Activated naive CD4-positive, alpha-beta T cell treated with anti-CD3 and anti-CD28 coated beads for 36 hours (primary cell): ENCODE measurements at regions not wholly inside any gene's neighbourhood (a gene's known extent, or its start where the extent isn't known, plus 50 kb on each side); places are given as distances from the start of the nearest gene placed in this dataset.

Source experiments
- CTCF ChIA-PET: fragments of 350-600 bp; sonication (Branson Sonifier 250); formaldehyde crosslinking; loops from one replicate; lab custom pipeline; 2021; ENCODE audit warnings: antibody characterized with exemption; lab: Charles Lee
- DNase-seq: peaks from one replicate; pipeline ENCODE4 v3.0.0-alpha.2; 2020
- H3K27ac Mint-ChIP-seq: one replicate; pipeline ENCODE4 v1.8.0; 2021; ENCODE audit warnings: mild to moderate bottlenecking, mixed read lengths
- H3K27me3 Mint-ChIP-seq: one replicate; pipeline ENCODE4 v1.8.0; 2021; ENCODE audit warnings: low read depth, mixed read lengths
- H3K36me3 Mint-ChIP-seq: one replicate; pipeline ENCODE4 v1.8.0; 2021; ENCODE audit warnings: low read depth, mixed read lengths
- H3K4me1 Mint-ChIP-seq: one replicate; pipeline ENCODE4 v1.8.0; 2021; ENCODE audit warnings: low read depth, mixed read lengths
- H3K4me3 Mint-ChIP-seq: one replicate; pipeline ENCODE4 v1.8.0; 2021; ENCODE audit warnings: mild to moderate bottlenecking, moderate library complexity, mixed read lengths
- H3K9me3 Mint-ChIP-seq: one replicate; pipeline ENCODE4 v1.8.0; 2021; ENCODE audit warnings: mixed read lengths
- intact Hi-C: fragments of 100-400 bp; cut with micrococcal nuclease; formaldehyde crosslinking; loops from one replicate; pipeline ENCODE4 v1.15.1; 2023

DNA sequence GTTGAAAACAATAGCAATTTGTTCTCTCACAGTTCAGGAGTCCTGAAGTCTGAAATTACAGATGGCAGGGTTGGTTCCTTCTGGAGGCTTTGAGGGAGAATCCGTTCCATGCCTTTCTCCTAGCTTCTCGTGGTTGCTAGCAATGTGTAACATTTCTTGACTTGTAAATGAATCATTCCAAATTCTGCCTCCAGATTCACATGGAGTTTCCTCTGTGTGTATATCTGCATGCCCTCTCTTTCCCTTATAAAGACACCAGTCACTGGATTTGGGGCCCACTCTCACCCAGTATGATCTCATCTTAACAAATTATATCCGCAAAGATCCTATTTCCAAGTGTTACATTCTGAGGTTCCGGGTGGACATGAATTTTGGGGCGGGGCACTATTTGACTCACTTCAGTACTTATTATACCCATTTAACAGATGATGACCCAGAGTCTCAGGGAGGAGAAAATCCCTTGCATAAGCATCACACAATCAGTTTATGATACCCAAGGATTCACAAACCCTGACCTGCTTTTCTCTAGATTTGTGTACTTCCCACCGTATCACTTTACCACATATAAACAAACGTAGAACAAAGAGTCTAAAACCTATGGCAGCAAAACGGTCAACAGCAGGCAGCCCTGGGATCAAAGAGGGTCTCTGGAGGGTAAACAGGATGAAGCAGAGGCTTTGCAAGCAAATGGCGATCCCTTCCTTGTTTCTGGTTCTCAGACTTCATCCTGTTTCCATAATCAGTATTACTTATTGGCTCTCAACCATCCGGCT, 93.7 kb downstream of the C9orf152 start:
- CTCF ChIA-PET: no interaction called here
- H3K9me3 Mint-ChIP-seq: no peaks in the 10 kb centered on the region
- no peak overlapping the region for H3K27ac Mint-ChIP-seq
- H3K4me3 Mint-ChIP-seq: no peak overlapping the region
- no peaks in the 10 kb centered on the region for H3K36me3 Mint-ChIP-seq
- no peak for DNase-seq
- no peaks in the 10 kb centered on the region for H3K4me1 Mint-ChIP-seq
- H3K27me3 Mint-ChIP-seq: no peaks in the 10 kb centered on the region
- intact Hi-C loops: no loop called here

DNA sequence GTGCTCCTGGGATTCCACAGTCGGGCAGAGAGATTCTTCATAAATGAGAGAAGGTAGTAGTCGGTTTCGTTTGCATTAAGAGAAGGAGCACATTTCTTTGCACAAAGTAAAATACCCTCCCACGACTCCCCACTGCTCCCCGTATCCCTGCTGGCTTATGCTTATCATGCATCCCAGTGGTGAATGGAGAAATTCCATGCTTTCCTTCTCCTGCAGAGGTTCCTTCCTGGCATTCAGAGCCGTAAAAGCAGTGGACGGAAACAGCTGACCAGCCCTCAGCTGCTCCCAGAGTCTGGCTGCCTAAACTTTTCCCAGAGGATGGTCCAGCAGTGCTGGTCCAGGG, 93.1 kb downstream of the C9orf152 start:
- intact Hi-C loops: no loop called here
- no peak for DNase-seq
- CTCF ChIA-PET: no interaction called here
- no peak overlapping the region for H3K27ac Mint-ChIP-seq
- H3K4me3 Mint-ChIP-seq: no peak overlapping the region
- no peaks in the 10 kb centered on the region for H3K4me1 Mint-ChIP-seq
- H3K9me3 Mint-ChIP-seq: no peaks in the 10 kb centered on the region
- H3K36me3 Mint-ChIP-seq: no peaks in the 10 kb centered on the region
- no peaks in the 10 kb centered on the region for H3K27me3 Mint-ChIP-seq

DNA sequence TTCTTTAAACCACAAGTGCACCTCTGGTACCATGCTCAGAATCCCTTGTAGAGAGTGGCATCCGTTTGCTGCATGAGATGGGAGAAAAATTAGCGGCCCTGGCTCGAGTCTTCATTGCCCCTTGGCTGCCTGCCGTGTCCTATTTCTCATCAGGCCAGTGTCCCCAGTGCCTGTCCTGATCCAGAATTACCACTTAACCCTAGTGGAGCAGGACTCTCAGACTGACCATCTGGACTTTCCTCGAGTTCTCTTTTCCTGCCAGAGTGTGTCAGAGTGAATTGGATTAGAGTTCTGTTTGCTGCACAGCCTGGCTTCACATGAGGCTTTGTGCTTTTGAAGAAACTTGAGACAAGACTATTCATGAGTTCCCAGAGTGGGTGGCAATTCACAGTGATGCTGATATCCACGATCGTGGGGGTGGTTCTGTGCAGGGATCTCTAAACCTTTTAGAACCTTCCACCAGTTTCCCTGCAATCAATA, 92.6 kb downstream of the C9orf152 start:
- intact Hi-C loops: no loop called here
- Mint-ChIP-seq H3K4me3 (no peak overlapping the region), H3K36me3 (no peaks in the 10 kb centered on the region), H3K4me1 (no peaks in the 10 kb centered on the region), H3K27ac (no peak overlapping the region), H3K27me3 (no peaks in the 10 kb centered on the region), H3K9me3 (no peaks in the 10 kb centered on the region)
- CTCF ChIA-PET: no interaction called here
- no peak for DNase-seq

DNA sequence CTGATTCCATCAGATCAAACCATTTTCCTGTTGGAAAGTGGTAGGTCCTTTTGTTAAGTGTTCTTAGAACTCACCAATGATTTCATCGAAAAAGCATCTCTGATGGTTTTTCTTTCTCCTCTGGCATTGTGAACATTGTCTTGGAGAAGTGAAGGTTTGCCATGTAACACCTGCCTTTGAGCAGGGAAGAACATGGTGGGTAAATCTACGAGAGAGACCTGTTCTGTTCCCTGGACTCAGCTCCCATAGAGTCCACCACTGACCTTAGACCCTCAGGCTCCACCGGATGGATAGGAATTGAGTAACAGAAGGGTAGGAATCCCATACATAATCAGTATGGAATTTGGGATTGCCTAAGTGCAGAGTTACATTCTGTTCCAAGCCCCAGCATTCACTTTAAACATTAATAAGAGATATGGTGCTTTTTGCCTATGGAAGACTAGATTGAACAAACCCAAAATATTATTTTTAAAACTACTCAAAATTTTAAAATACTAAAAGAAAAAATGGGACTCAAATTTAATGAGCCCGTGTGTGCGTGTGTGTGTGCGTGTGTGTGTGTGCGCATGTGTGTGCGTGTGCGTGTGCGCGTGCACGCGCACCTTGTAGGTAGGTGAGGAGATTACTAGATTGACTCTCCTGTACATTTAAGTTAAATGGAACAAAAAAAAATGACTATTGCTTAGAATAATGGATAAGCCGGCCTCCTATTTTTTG, 92.0 kb downstream of the C9orf152 start:
- Mint-ChIP-seq H3K27ac (no peak overlapping the region), H3K36me3 (no peaks in the 10 kb centered on the region), H3K9me3 (no peaks in the 10 kb centered on the region), H3K4me3 (no peak overlapping the region), H3K4me1 (no peaks in the 10 kb centered on the region), H3K27me3 (no peaks in the 10 kb centered on the region)
- intact Hi-C loops: no loop called here
- DNase-seq: no peak
- CTCF ChIA-PET: no interaction called here

DNA sequence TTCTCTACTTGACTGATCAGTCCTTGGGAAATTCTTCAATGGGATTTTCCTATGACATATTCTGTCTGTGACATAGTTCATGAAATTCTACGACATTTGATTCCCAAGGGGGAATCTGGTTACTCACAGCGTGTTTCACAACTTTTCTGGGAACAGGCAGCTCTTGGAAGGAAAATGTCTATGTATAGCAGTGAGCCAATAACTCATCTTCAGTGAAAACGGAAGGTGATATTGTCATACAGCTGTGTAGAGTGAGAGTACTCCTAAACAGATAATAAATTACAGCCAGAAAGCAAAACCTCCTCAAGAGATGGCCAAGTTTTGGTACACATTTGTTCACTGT, 91.4 kb downstream of the C9orf152 start:
- Mint-ChIP-seq H3K4me1 (no peaks in the 10 kb centered on the region), H3K9me3 (no peaks in the 10 kb centered on the region), H3K27ac (no peak overlapping the region), H3K36me3 (no peaks in the 10 kb centered on the region), H3K27me3 (no peaks in the 10 kb centered on the region), H3K4me3 (no peak overlapping the region)
- intact Hi-C loops: no loop called here
- no peak for DNase-seq
- CTCF ChIA-PET: no interaction called here

DNA sequence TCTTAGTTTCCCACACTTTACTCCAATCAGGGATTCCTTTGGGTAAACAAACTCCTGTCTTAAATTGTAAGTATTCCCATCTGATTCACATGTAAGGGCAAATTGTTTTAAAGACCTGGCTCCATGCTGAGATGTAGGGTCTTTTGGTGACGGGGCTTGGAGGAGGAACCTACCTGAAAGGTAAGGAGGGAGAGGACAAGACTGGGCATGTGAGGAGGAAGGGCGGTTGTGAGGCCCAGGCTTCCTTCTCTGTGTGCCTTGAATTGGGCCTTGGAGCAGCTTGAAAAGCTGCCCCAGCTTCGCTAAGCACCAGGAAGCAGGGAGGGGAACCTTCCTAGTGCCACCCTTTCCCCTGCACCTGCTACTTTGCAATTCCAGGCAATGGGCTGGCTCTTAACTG, 86.8 kb downstream of the C9orf152 start:
- H3K4me1 Mint-ChIP-seq: peaks cover 9% of the 10 kb centered on the region
- DNase-seq: no peak
- H3K27me3 Mint-ChIP-seq: no peaks in the 10 kb centered on the region

DNA sequence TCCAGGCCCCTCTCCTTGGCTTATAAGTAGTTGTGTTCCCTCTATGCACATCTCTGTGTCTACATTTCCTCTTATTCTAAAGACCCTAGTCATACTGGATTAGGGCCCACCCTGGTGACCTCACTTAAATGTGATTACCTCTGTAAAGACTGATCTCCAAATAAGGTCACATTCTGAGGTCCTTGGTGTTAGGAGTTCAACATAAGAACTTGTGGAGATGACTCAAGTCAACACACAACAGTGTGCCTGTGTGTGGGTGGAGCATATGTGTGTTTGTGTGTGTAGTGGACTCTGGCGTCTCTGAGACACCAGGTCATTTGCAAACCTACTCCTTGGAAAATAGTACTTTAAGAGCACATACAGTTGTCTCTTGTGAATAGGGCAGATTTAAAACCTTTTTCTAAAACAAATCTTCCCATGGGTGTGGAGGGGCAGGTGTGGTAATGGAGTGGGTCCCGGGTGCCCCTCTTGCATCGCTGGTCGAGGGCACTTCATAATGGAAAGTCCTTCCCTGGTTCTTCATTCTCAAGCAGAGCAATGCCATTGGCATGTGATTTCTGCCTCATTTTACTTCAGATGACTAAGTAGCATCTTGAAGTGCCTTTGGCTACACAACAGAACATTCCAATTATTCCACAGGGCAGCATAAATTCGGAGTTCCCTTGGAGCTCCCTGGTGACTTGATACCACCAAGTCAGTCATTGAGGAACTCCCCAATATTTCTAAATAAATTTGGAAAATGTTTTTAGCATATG, 84.4 kb downstream of the C9orf152 start:
- Mint-ChIP-seq H3K27ac (no peak overlapping the region), H3K4me1 (peaks cover 17% of the 10 kb centered on the region), H3K9me3 (no peaks in the 10 kb centered on the region), H3K4me3 (no peak overlapping the region), H3K36me3 (no peaks in the 10 kb centered on the region), H3K27me3 (no peaks in the 10 kb centered on the region)
- CTCF ChIA-PET: no interaction called here
- no peak for DNase-seq
- intact Hi-C loops: no loop called here

More for the DNA sequence above, 86.8 kb downstream of the C9orf152 start:
- CTCF ChIA-PET: no interaction called here
- no peak overlapping the region for H3K4me3 Mint-ChIP-seq
- no peaks in the 10 kb centered on the region for H3K36me3 Mint-ChIP-seq
- H3K27ac Mint-ChIP-seq: no peak overlapping the region
- intact Hi-C loops: no loop called here
- no peaks in the 10 kb centered on the region for H3K9me3 Mint-ChIP-seq

DNA sequence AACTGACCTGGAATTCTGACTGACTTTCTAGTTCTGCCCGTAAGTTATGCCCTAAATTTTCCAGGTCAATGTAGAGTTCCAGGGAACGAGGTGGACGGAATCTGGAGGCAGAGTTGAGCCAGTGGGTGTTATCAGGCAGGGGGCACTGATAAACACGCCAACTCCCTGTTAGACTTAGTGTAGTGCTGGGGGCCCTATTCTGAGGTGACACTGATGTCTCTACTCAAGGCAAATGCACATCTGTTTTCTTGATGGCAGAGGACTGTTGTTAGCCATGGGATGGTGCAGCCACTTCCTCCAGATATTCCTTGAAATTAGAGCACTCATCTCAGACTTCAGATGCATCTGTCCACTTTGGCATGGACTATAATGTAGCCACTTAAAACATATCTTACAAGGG, 83.5 kb downstream of the C9orf152 start:
- Mint-ChIP-seq H3K27me3 (no peaks in the 10 kb centered on the region), H3K9me3 (no peaks in the 10 kb centered on the region), H3K36me3 (no peaks in the 10 kb centered on the region), H3K4me3 (no peak overlapping the region), H3K4me1 (peaks cover 17% of the 10 kb centered on the region), H3K27ac (no peak overlapping the region)
- intact Hi-C loops: no loop called here
- no peak for DNase-seq
- CTCF ChIA-PET: no interaction called here

DNA sequence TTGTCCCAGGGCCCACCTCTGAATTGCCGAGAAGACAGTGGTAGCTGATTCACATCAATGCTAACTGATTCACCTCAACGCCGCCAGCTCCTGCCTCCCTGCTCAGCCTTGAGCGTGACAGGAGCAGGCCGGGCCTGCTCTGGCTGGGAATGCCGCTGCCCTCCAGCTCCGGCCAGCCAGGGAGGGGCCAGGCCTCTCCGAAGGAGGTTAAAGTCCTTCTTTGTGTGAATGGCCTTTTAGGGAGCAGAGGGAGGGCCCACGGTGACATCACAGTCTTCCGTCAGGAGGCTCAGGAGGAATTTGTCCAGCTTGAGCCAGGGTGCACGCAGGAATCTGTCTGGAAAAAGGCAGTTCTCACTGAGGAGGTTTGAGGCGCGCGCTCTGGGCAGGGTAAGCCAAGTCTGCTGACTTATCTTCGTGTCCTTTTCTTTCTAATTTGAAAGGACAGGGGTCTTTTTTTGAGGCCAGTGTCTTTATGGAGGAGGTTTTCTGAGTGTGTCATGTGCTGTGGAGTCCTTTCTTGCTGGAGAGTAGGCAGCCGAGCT, 82.7 kb downstream of the C9orf152 start:
- CTCF ChIA-PET: interaction anchor here (1.0 to 1.5 kb wide), 3 partner anchors 16 to 25 kb away, joined by 3 read pairs; no protein-coding TSS in a partner anchor
- Mint-ChIP-seq H3K9me3 (no peaks in the 10 kb centered on the region), H3K4me1 (peaks cover 17% of the 10 kb centered on the region), H3K27ac (no peak overlapping the region), H3K36me3 (no peaks in the 10 kb centered on the region), H3K27me3 (no peaks in the 10 kb centered on the region), H3K4me3 (no peak overlapping the region)
- intact Hi-C loops: no loop called here
- no peak for DNase-seq

DNA sequence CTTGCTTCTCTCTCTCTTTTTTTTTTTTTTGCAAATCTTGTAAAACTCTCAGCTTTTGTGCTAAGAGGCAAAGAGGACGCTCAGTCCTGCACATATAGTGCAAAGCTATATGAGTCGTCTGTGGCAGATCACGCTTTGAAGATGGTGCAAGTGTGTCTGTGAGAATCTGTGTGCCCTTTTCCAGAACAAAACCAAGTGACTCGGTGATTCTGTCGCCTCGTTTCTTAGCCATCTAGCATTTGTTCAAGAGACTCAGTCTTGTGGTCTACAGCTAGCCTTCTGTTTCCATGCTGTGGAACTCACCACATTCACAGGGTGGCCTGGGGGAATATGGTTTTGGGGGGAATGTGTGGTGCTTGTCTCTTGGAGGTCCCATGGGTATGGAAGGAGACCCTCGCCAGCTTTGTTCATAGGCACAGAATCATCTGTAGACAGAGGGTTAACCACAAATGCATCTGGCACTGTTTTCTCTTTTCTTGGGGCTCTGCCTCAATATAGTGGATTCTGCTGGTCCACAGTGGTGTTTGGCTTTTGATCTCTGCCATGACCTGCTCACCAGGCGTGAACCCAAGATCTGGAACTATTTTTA, 82.1 kb downstream of the C9orf152 start:
- peaks cover 17% of the 10 kb centered on the region for H3K4me1 Mint-ChIP-seq
- CTCF ChIA-PET: interaction anchor here (0.8 to 1.5 kb wide), 4 partner anchors 16 to 24 kb away, joined by 3 read pairs; no protein-coding TSS in a partner anchor
- H3K27ac Mint-ChIP-seq: no peak overlapping the region
- H3K4me3 Mint-ChIP-seq: peak overlapping the region; percentile 1
- no peaks in the 10 kb centered on the region for H3K27me3 Mint-ChIP-seq
- peak; percentile 24 for DNase-seq
- intact Hi-C loops: loop anchor here (2.0 kb wide), 1 partner anchor 17 kb away; no protein-coding TSS in a partner anchor
- H3K36me3 Mint-ChIP-seq: no peaks in the 10 kb centered on the region
- no peaks in the 10 kb centered on the region for H3K9me3 Mint-ChIP-seq

DNA sequence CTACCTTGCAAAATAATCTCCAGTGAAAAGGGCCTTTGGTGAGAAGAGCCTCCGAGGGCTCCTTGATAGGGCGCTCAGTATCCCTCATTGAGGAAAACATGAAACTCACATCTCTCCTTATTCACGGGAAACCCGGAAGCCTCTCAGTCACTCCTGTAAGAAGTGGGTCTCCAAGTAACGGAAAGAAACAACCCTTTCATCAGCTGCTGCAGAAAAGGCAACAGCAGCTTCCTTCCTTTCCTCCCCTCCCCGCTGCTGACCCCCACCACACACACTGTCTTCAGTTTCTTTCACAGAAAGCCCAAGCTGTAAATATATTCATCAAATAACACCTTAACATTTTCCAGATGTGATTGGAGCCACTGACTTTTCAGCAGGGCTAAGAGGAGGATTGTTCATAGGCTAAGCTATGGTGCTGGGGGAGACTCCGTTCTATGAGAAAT, 81.4 kb downstream of the C9orf152 start:
- Mint-ChIP-seq H3K9me3 (no peaks in the 10 kb centered on the region), H3K4me3 (no peak overlapping the region), H3K27ac (no peak overlapping the region), H3K27me3 (no peaks in the 10 kb centered on the region), H3K36me3 (no peaks in the 10 kb centered on the region), H3K4me1 (peaks cover 17% of the 10 kb centered on the region)
- DNase-seq: peak; percentile 28
- CTCF ChIA-PET: interaction anchor here (0.8 to 1.5 kb wide), 5 partner anchors 16 to 34 kb away, joined by 3 read pairs; no protein-coding TSS in a partner anchor
- intact Hi-C loops: loop anchor here (2.0 kb wide), 1 partner anchor 16 kb away; no protein-coding TSS in a partner anchor
